Kidney (tissue), 13 donors: ENCODE measurements at regions not wholly inside any gene's neighbourhood (a gene's known extent, or its start where the extent isn't known, plus 50 kb on each side); places are given as distances from the start of the nearest gene placed in this dataset.

Experiments
- DNase-seq, 5 donors: peaks; one replicate each; pipeline ENCODE4 v3.0.0-alpha.2; 2013 to 2020
- FAIRE-seq: peaks from 2 replicates; lab custom pipeline; 2012; peaks lifted over from hg19 to GRCh38; lab: Jason Lieb, UNC
- H3K27ac ChIP-seq, 2 donors: one replicate each; pipeline ENCODE4 v1.7.0; 2013; ENCODE audit warnings: low read depth in 2 of 2, low read length in 2 of 2, inconsistent platforms in 1 of 2
- H3K27me3 ChIP-seq: one replicate; pipeline ENCODE4 v1.7.1; 2013; ENCODE audit warnings: low read length, inconsistent platforms; ENCODE audit not compliant: control insufficient read depth, insufficient read depth
- H3K36me3 ChIP-seq, 3 donors: one replicate each; pipeline versions ENCODE4 v1.7.0 to v1.7.1; 2013; ENCODE audit warnings: low read length in 3 of 3, control low read depth in 1 of 3, inconsistent platforms in 1 of 3; ENCODE audit not compliant: insufficient read depth in 3 of 3, control insufficient read depth in 2 of 3
- H3K4me1 ChIP-seq, 3 donors: one replicate each; pipeline versions ENCODE4 v1.7.0 to v1.7.1; 2013; ENCODE audit warnings: low read length in 3 of 3, inconsistent platforms in 1 of 3, low read depth in 1 of 3; ENCODE audit not compliant: control insufficient read depth in 2 of 3, insufficient read depth in 2 of 3
- H3K4me3 ChIP-seq, 3 donors: one replicate each; pipeline versions ENCODE4 v1.7.0 to v1.8.1; 2013; ENCODE audit warnings: low read length in 3 of 3, control low read depth in 1 of 3, inconsistent platforms in 1 of 3
- H3K9ac ChIP-seq, 3 donors: one replicate each; pipeline versions ENCODE4 v1.7.0 to v1.7.1; 2013; ENCODE audit warnings: low read length in 3 of 3, control low read depth in 1 of 3, inconsistent platforms in 1 of 3
- H3K9me3 ChIP-seq, 3 donors: one replicate each; pipeline versions ENCODE4 v1.7.0 to v1.7.1; 2013; ENCODE audit warnings: low read length in 3 of 3, control low read depth in 1 of 3, inconsistent platforms in 1 of 3; ENCODE audit not compliant: control insufficient read depth in 2 of 3, insufficient read depth in 1 of 3
- CTCF ChIP-seq: IDR thresholded peaks from 3 replicates; pipeline ENCODE4 v1.5.1; 2012; ENCODE audit warnings: mild to moderate bottlenecking, moderate library complexity, borderline replicate concordance; ENCODE audit not compliant: insufficient read depth; ENCODE audit errors: extremely low read depth
- intact Hi-C: fragments of 100-400 bp; cut with DNase I; formaldehyde crosslinking; loops from one replicate; pipeline ENCODE4 v1.11.1; 2022
- donor health status: control.
- donor health status: control.
- donor health status: control.
- donor health status: control.
- donor health status: control.
- donor health status: DM: yes; HTN: yes; CAD: no.
- donor health status: Normal renal cell carcinoma (clear cell type).

- no peak for FAIRE-seq
- intact Hi-C loops: no loop called here
Observed at GRCh38 chr3:157816896-157817295, 289.3 kb downstream of the SHOX2 start.

GRCh38 chr3:157816296-157816695 is 289.9 kb downstream of the SHOX2 start:
- FAIRE-seq: no peak
- intact Hi-C loops: no loop called here
- no peaks in the 10 kb centered on the region for H3K4me1 ChIP-seq

More at GRCh38 chr3:157816896-157817295, 289.3 kb downstream of the SHOX2 start:
- Histone ChIP-seq H3K4me3 (no peak overlapping the region), H3K4me1 (no peaks in the 10 kb centered on the region), H3K36me3 (no peaks in the 10 kb centered on the region), H3K9me3 (no peaks in the 10 kb centered on the region), H3K27ac (no peak overlapping the region), H3K9ac (no peak overlapping the region), H3K27me3 (no peaks in the 10 kb centered on the region)
- DNase-seq: no peak
- no peak for TF ChIP-seq CTCF

GRCh38 chr3:157815739-157816138 is 290.5 kb downstream of the SHOX2 start:
- H3K9ac ChIP-seq: no peak overlapping the region
- H3K9me3 ChIP-seq: no peaks in the 10 kb centered on the region
- no peak for FAIRE-seq
- no peak overlapping the region for H3K4me3 ChIP-seq
- no peaks in the 10 kb centered on the region for H3K4me1 ChIP-seq
- no peak for DNase-seq
- H3K27me3 ChIP-seq: no peaks in the 10 kb centered on the region
- no peak for TF ChIP-seq CTCF
- H3K36me3 ChIP-seq: no peaks in the 10 kb centered on the region
- H3K27ac ChIP-seq: no peak overlapping the region
- intact Hi-C loops: no loop called here

More at GRCh38 chr3:157816296-157816695, 289.9 kb downstream of the SHOX2 start:
- Histone ChIP-seq H3K27ac (no peak overlapping the region), H3K4me3 (no peak overlapping the region), H3K27me3 (no peaks in the 10 kb centered on the region), H3K9ac (no peak overlapping the region), H3K36me3 (no peaks in the 10 kb centered on the region), H3K9me3 (no peaks in the 10 kb centered on the region)
- TF ChIP-seq CTCF: no peak
- DNase-seq: no peak
